A549 (cell line): ENCODE measurements at regions not wholly inside any gene's neighbourhood (a gene's known extent, or its start where the extent isn't known, plus 50 kb on each side); places are given as distances from the start of the nearest gene placed in this dataset.

Experiments used
- ATAC-seq, 2 experiments: fragments of 200-7000 bp in 1 of 2; fragments of >200 bp in 1 of 2; cut with Nextera tagmentation in 1 of 2; cut with Tn5 transposase in 1 of 2; 3 replicates each; pipeline versions ENCODE4 v1.8.0 to v1.9.1; 2018 to 2020; ENCODE audit warnings: mild to moderate bottlenecking in 1 of 2, moderate library complexity in 1 of 2
- CTCF ChIA-PET: fragments of 300-600 bp; sonication (Branson Sonifier 250); formaldehyde crosslinking; extraction: SDS; loops from one replicate; lab custom pipeline; 2021; ENCODE audit warnings: antibody characterized with exemption, inconsistent platforms; lab: Yijun Ruan, JAX
- POLR2A ChIA-PET: fragments of 350-600 bp; formaldehyde crosslinking; extraction: SDS; loops from one replicate; lab custom pipeline; 2021; ENCODE audit warnings: antibody characterized with exemption, inconsistent platforms; lab: Yijun Ruan, JAX
- DNase-seq, 2 experiments: peaks; one replicate each; pipeline versions ENCODE4 v3.0.0 to v3.0.0-alpha.2; 2011 to 2016; ENCODE audit warnings: low read depth in 1 of 2, low spot score in 1 of 2
- FAIRE-seq: peaks from 2 replicates; lab custom pipeline; 2011; peaks lifted over from hg19 to GRCh38; lab: Jason Lieb, UNC
- H3K27ac ChIP-seq, 2 experiments: fragments of >200 bp; sonication (Bioruptor Twin); formaldehyde crosslinking; 3 replicates each; pipeline ENCODE4 v1.5.1; 2016 to 2017
- H3K4me1 ChIP-seq: fragments of >200 bp; sonication (Bioruptor Twin); formaldehyde crosslinking; 3 replicates; pipeline ENCODE4 v1.6.1; 2016
- H3K4me2 ChIP-seq: fragments of >200 bp; sonication (Bioruptor Twin); formaldehyde crosslinking; 3 replicates; pipeline ENCODE4 v1.6.1; 2016
- H3K4me3 ChIP-seq: fragments of >200 bp; sonication (Bioruptor Twin); formaldehyde crosslinking; 3 replicates; pipeline ENCODE4 v1.5.1; 2016
- H3K9me3 ChIP-seq: fragments of >200 bp; sonication (Bioruptor Twin); formaldehyde crosslinking; 3 replicates; pipeline ENCODE4 v1.6.1; 2016
- BHLHE40 ChIP-seq: IDR thresholded peaks from 2 replicates; pipeline ENCODE4 v1.6.1; 2012; ENCODE audit warnings: low read depth, low read length, inconsistent platforms
- CEBPB ChIP-seq, 2 experiments: fragments of >200 bp in 1 of 2; sonication (Bioruptor Twin) in 1 of 2; formaldehyde crosslinking in 1 of 2; IDR thresholded peaks; 2 replicates each; pipeline ENCODE4 v1.6.1; 2012 to 2016
- CHD4 ChIP-seq: fragments of 200-600 bp; sonication (generic); IDR thresholded peaks from 2 replicates; pipeline ENCODE4 v1.6.1; 2016; ENCODE audit warnings: antibody characterized with exemption, mild to moderate bottlenecking, borderline replicate concordance
- CTCF ChIP-seq: fragments of >200 bp; sonication (Bioruptor Twin); formaldehyde crosslinking; IDR thresholded peaks from 3 replicates; pipeline ENCODE4 v1.5.1; 2016
- EHF ChIP-seq: fragments of 250-450 bp; sonication (Bioruptor Pico); IDR thresholded peaks from 2 replicates; pipeline ENCODE4 v1.5.0; 2020; ENCODE audit warnings: mild to moderate bottlenecking
- ELK1 ChIP-seq: fragments of 150-350 bp; IDR thresholded peaks from 2 replicates; pipeline ENCODE4 v1.6.1; 2014; ENCODE audit warnings: low read depth, mild to moderate bottlenecking, low read length
- ESRRA ChIP-seq: fragments of 150-350 bp; IDR thresholded peaks from 2 replicates; pipeline ENCODE4 v1.6.1; 2014; ENCODE audit warnings: mild to moderate bottlenecking, low read length, borderline replicate concordance
- FOSB ChIP-seq: fragments of 250-450 bp; sonication (Bioruptor Pico); IDR thresholded peaks from 2 replicates; pipeline ENCODE4 v1.5.0; 2020; ENCODE audit warnings: mild to moderate bottlenecking, moderate library complexity
- FOSL2 ChIP-seq, 2 experiments: fragments of 450-650 bp in 1 of 2; fragments of >200 bp in 1 of 2; sonication (Bioruptor Twin) in 1 of 2; formaldehyde crosslinking; IDR thresholded peaks; 2 replicates each; pipeline versions ENCODE4 v1.5.0 to v1.6.1; 2016 to 2020; ENCODE audit warnings: mild to moderate bottlenecking in 1 of 2, moderate library complexity in 1 of 2
- HDAC2 ChIP-seq: fragments of 200-600 bp; sonication (generic); IDR thresholded peaks from 2 replicates; pipeline ENCODE4 v1.6.1; 2016
- HEYL ChIP-seq: fragments of 250-450 bp; sonication (Bioruptor Pico); IDR thresholded peaks from 2 replicates; pipeline ENCODE4 v1.8.0; 2021; ENCODE audit warnings: mild to moderate bottlenecking, moderate library complexity
- HMGXB4 ChIP-seq: fragments of 250-450 bp; sonication (Bioruptor Pico); IDR thresholded peaks from 2 replicates; pipeline ENCODE4 v1.5.0; 2021; ENCODE audit warnings: mild to moderate bottlenecking, moderate library complexity, borderline replicate concordance
- KDM1A ChIP-seq: fragments of 200-600 bp; sonication (generic); IDR thresholded peaks from 2 replicates; pipeline ENCODE4 v1.6.1; 2016; ENCODE audit warnings: low read depth, mild to moderate bottlenecking
- KDM5A ChIP-seq: fragments of 200-600 bp; sonication (generic); IDR thresholded peaks from 2 replicates; pipeline ENCODE4 v1.6.1; 2016; ENCODE audit warnings: antibody characterized with exemption, mild to moderate bottlenecking
- MAX ChIP-seq: IDR thresholded peaks from 2 replicates; pipeline ENCODE4 v1.6.1; 2012
- MYC ChIP-seq: IDR thresholded peaks from 2 replicates; pipeline ENCODE4 v1.6.1; 2012; ENCODE audit warnings: mild to moderate bottlenecking, inconsistent platforms, low read length, improper control_type of control experiment, borderline replicate concordance
- NPAS2 ChIP-seq: fragments of 250-450 bp; sonication (Bioruptor Pico); IDR thresholded peaks from 2 replicates; pipeline ENCODE4 v1.8.0; 2022; ENCODE audit warnings: mild to moderate bottlenecking, moderate library complexity, borderline replicate concordance
- NR3C1 ChIP-seq: fragments of >200 bp; sonication (Bioruptor Twin); formaldehyde crosslinking; IDR thresholded peaks from 3 replicates; pipeline ENCODE4 v1.6.1; 2017
- PBX3 ChIP-seq: IDR thresholded peaks from 2 replicates; pipeline ENCODE4 v1.6.1; 2012
- PHF8 ChIP-seq: fragments of 200-600 bp; sonication (generic); IDR thresholded peaks from 2 replicates; pipeline ENCODE4 v1.6.1; 2016; ENCODE audit warnings: low read depth, mild to moderate bottlenecking, antibody characterized with exemption, moderate library complexity, borderline replicate concordance
- POLR2A ChIP-seq: IDR thresholded peaks from 2 replicates; pipeline ENCODE4 v1.6.1; 2012; ENCODE audit warnings: mild to moderate bottlenecking, low read length
- POLR2AphosphoS2 ChIP-seq: conservative IDR thresholded peaks from 2 replicates; pipeline ENCODE4 v1.6.1; 2012; ENCODE audit warnings: low read length, improper control_type of control experiment, inconsistent platforms
- RARB ChIP-seq: fragments of 250-450 bp; sonication (Bioruptor Pico); IDR thresholded peaks from 2 replicates; pipeline ENCODE4 v1.8.0; 2021; ENCODE audit warnings: mild to moderate bottlenecking, moderate library complexity
- RCOR1 ChIP-seq: fragments of 150-350 bp; IDR thresholded peaks from 2 replicates; pipeline ENCODE4 v1.6.1; 2014; ENCODE audit warnings: antibody characterized with exemption, low read length, low read depth
- RFX5 ChIP-seq: fragments of 450-650 bp; IDR thresholded peaks from 2 replicates; pipeline ENCODE4 v1.7.1; 2014; ENCODE audit warnings: antibody characterized with exemption, mild to moderate bottlenecking, moderate library complexity
- RNF2 ChIP-seq: fragments of 200-600 bp; sonication (generic); IDR thresholded peaks from 2 replicates; pipeline ENCODE4 v1.6.1; 2016; ENCODE audit warnings: low read depth, mild to moderate bottlenecking, antibody characterized with exemption, moderate library complexity, borderline replicate concordance
- TFCP2L1 ChIP-seq: fragments of 250-450 bp; sonication (Bioruptor Pico); IDR thresholded peaks from 2 replicates; pipeline ENCODE4 v1.5.0; 2021; ENCODE audit warnings: mild to moderate bottlenecking
- TP53 ChIP-seq: fragments of 250-450 bp; sonication (Bioruptor Pico); IDR thresholded peaks from 2 replicates; pipeline ENCODE4 v1.5.0; 2021; ENCODE audit warnings: mild to moderate bottlenecking, moderate library complexity
- USF2 ChIP-seq: fragments of 450-650 bp; IDR thresholded peaks from 2 replicates; pipeline ENCODE4 v1.6.1; 2014; ENCODE audit warnings: antibody characterized with exemption
- ZNF302 ChIP-seq: fragments of 250-450 bp; sonication (Bioruptor Pico); IDR thresholded peaks from 2 replicates; pipeline ENCODE4 v1.9.0; 2021; ENCODE audit warnings: inconsistent platforms, mild to moderate bottlenecking, moderate library complexity
- WGBS: methylation state at CpG from one replicate; pipeline ENCODE4 v1.1.6; 2017; ENCODE audit errors: missing lambda C conversion rate; 5-methylcytosine and 5-hydroxymethylcytosine counted together

- TF ChIP-seq ZNF302 (CRISPR knock-in tag): no peak
- no peak for TF ChIP-seq POLR2A
- no peak for TF ChIP-seq MYC
- no peak for TF ChIP-seq BHLHE40
- no peak for TF ChIP-seq RNF2
- TF ChIP-seq KDM5A: no peak
- TF ChIP-seq HMGXB4 (CRISPR knock-in tag): no peak
- no peak for TF ChIP-seq RFX5
- TF ChIP-seq RCOR1: no peak
- TF ChIP-seq TFCP2L1 (CRISPR knock-in tag): no peak
- no peak for TF ChIP-seq ESRRA
- no peak for TF ChIP-seq TP53
- TF ChIP-seq PBX3: no peak
- TF ChIP-seq CEBPB (IDR thresholded peaks at IDR 0.05): no peak
- no peak for TF ChIP-seq ELK1
- TF ChIP-seq RARB (CRISPR knock-in tag): no peak
- no peak for TF ChIP-seq POLR2AphosphoS2
- TF ChIP-seq CHD4: no peak
- TF ChIP-seq, all 56 proteins: peak for 0
- FAIRE-seq (no peak), DNase-seq (no peak), ATAC-seq (no peak)
- Histone ChIP-seq H3K27ac (no peak overlapping the region), H3K9me3 (no peaks in the 10 kb centered on the region), H3K4me1 (no peaks in the 10 kb centered on the region), H3K4me3 (no peak overlapping the region), H3K4me2 (no peak overlapping the region)
- ChIA-PET POLR2A (no interaction called here), CTCF (no interaction called here)
- 3% methylated on average over 2 of the region's 2 CpGs for WGBS
Measured at GRCh38 chr3:135869439-135870105, 96.0 kb upstream of the PPP2R3A start.

GRCh38 chr3:135871311-135871710 lies 94.2 kb upstream of the PPP2R3A start:
- 53% methylated on average over 1 of the region's 1 CpG for WGBS
- TF ChIP-seq EHF (CRISPR knock-in tag) (no peak), MAX (no peak), NPAS2 (CRISPR knock-in tag) (no peak), MYC (no peak), FOSL2 (IDR thresholded peaks at IDR 0.05) (no peak), FOSL2 (CRISPR knock-in tag; IDR thresholded peaks at IDR 0.05) (no peak), PHF8 (no peak), FOSB (CRISPR knock-in tag) (no peak), RARB (CRISPR knock-in tag) (no peak), POLR2AphosphoS2 (no peak), HEYL (no peak), NR3C1 (no peak), CTCF (no peak), RNF2 (no peak), ESRRA (no peak), HMGXB4 (CRISPR knock-in tag) (no peak), KDM1A (no peak), USF2 (no peak), HDAC2 (no peak)
- Histone ChIP-seq H3K4me3 (no peak overlapping the region), H3K27ac (no peak overlapping the region), H3K4me1 (no peaks in the 10 kb centered on the region), H3K4me2 (no peak overlapping the region), H3K9me3 (no peaks in the 10 kb centered on the region)
- ATAC-seq: no peak
- ChIA-PET POLR2A (no interaction called here), CTCF (no interaction called here)
- no peak for DNase-seq
- FAIRE-seq: no peak
